Lung microvascular endothelial cell (primary cell): ENCODE measurements at regions not wholly inside any gene's neighbourhood (a gene's known extent, or its start where the extent isn't known, plus 50 kb on each side); places are given as distances from the start of the nearest gene placed in this dataset.

Experiments
- DNase-seq, 2 donors: peaks; one replicate each; pipeline versions ENCODE4 v3.0.0 to v3.0.0-alpha.2; 2010; ENCODE audit warnings: low read depth in 2 of 2

DNA sequence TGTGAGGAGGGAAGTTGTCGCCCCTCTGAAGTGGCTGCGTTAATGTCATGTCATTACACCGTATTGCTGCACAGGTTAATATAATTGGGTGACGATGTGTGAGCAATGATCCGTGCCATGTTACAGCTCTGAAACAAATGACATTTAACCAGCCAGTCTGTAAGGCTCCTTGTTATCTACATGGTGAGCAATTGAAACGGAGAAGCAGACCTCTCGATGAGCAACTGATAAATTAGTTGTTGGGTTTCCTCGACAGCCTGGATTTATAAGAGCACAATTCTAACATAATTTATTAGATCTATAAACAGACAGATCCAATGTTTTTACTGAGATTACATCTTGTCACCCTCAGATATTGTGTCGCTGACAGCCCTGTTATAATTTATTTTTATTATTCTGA lies 49.9 kb upstream of the MAFB start:
- no peak for DNase-seq

DNA sequence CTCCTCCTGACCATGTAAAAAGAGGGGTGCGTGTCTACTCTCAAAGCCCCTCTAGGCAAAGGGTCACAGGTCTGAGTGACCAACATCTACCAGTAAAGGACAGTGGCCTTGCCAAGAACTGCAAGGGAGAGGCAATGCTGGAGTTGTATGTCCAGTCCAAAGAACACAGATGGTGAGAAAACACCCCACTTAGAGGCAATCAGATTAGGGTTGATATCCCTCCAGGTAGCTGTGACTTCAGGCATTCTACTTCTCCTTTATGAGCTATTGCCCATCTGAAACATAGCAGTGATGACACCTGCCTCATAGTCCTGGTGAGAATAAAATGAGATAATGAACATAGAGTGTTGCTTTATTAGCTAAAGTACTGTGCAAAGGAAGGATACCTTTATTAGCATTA lies 50.8 kb upstream of the MAFB start:
- DNase-seq, result no peak

DNA sequence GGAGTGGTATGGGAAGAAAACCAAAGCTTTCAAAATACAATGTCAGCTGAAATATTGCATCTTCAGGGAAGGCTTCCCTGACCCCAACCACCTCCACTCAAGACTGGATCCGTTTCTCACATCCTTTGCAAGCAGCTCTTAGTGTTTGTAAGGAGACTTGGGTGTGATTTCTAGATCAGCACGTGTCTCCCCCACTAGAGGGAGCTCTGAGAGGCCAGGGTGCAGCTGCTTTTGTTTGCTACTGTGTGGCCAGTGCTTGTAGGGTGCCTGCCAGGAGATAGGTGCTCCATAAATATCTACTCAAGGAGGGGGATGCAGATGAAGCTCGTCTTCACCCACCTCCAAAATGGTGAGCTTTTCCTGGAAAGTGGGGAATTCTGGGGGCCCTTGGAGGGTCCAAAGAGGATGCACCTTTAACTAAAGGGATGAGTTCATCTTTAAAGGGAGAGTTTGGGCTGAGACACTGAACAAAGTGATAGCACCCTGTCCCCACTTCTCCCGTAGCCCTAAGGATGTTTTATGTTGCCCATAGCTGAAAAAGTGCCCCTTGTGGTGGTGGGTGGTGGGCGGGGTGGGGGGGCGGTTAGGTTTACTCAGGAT lies 52.6 kb upstream of the MAFB start:
- peak; percentile 51 to 65 for DNase-seq

DNA sequence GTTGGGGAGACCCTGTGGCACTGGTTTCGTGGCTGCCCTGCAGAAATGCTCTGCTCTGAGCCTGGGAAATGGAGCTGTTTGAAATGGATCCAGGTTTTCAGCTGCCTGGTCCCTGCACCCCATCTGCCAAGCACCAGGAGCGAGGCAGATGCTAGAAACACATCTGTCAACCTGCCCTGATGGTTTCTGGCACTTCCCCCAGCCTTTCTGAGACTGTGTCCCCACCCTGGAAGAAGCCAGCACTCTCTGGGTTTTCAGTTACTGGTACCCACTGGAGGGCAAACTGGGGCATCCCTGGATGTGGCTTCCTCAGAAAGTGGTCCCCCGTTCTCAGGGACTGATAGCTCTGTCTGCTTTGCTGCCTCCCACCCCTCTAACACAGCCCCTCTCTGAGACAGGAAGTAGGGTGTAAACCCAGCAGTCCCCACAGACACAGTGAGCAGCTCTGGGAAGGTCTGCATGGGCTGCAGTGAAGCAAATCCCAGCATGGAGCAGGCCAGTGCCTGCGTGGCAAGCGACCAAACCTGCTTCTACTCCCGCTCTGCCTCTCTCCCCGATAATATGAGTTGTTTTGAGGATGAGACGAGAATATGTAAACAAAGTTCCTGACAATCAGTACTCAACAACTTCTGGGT lies 54.2 kb upstream of the MAFB start:
- DNase-seq, result no peak

DNA sequence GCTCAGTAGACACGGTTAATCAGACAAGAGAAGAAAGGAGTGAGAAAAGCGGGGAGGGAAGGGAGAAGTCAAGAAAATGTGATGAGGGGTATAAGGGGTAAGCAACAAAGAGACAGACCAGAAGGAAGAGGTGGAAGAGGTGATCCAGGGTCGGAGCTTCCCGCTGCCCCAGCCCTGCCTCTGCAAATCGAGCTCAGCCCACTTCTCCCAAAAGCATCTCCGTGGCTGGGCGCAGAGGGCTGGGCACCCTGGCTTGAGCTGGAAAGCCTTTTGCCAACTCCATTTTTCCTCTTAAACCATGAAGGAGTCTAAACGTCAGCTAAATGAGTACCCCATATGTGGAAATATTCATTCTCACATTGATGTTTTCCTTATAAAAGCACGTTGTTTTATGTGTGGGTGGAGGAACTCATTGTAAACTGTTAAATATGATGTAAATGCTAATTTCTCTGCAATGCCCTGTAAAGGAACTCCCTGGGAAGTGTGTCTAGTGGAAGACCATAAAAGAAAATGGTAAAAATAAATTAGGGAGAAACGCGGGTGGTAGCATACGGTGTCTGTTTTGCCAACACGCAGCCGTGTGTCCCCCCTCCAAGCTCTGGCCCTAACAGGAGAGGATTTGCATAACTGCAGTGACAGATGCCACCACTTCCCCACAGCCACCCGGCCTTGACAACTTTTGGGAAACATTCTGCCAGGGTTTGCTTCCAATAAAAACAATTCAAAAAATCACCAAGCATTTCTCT lies 55.2 kb upstream of the MAFB start:
- no peak for DNase-seq

DNA sequence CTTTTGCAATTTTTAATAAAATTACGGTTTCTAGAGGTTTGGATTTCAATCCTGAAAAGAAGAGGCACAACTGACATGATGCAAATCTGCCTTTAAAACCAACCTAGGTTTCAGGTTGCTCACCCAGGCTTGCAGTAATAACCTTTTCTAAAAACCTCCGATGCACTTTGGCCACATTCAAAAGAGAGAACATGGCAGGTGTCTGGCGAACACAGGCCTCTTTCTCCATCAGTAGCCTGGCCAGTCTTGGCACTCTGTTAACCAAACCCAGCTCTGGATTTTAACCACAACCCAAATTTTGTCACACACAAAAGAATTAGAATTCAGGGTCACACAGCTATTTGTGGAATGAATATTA lies 55.8 kb upstream of the MAFB start:
- DNase-seq, result no peak

DNA sequence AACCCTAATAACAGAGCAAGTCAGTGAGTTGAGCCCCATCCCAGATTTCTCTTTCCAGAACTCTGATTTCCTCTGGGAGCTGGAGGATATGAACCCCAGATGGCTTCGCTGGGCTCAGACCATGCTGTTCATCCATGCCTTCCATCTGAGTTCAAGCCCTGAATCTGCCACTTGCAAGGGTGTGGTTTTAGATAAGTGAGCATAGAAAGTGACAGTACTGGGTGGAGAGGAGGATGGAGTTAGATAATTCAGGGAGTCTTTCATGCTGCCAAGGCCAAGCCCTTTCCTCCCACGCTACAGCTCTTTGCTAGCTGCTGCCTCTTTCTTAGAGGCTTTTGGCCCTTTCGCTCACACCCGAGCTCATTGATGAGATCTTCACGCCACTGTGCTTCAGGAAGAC lies 57.2 kb upstream of the MAFB start:
- DNase-seq, result no peak

DNA sequence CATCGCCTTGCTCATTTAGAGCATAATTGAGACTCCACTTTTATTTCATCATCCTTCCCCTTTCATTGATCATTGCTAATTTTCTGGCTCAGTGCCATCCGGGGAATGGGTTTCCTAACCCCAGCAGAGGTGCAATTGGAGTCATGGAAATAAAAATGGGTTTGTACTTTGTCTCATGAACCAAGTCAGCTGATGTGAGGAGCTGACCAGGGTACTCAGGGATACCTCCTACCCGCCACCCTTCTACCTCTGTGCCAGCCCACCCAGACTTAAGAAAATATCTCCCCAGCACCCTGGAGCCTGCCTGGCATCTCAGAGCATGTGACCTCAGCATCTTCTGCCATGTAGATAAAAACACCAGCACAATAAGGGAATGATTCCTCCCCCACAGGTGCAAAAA lies 59.1 kb upstream of the MAFB start:
- no peak for DNase-seq

DNA sequence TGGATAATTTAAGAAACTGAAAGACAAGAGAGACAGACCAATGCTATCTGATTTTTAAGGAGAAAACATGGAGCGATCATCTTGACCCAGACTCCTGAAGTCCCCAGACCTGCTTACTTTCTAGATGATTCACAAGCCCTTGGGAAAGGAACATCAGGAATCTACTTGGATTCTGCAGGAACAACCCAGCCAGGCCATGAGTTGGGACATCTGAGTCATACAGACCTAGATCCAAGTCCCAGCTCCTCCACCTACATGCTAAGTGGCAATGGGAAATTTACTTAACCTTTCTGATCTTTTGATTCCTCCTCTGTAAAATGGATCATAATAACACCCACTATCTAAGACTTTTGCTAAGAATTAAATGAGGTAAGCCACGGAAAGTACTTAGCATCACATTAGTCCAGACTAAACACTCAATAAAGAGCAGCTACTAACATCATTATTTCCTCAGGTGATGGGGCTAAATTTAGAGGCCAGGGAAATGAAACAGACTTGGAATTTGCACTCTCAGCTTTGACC lies 61.0 kb upstream of the MAFB start:
- peak in 1 of 2 donors; percentile 54 for DNase-seq

DNA sequence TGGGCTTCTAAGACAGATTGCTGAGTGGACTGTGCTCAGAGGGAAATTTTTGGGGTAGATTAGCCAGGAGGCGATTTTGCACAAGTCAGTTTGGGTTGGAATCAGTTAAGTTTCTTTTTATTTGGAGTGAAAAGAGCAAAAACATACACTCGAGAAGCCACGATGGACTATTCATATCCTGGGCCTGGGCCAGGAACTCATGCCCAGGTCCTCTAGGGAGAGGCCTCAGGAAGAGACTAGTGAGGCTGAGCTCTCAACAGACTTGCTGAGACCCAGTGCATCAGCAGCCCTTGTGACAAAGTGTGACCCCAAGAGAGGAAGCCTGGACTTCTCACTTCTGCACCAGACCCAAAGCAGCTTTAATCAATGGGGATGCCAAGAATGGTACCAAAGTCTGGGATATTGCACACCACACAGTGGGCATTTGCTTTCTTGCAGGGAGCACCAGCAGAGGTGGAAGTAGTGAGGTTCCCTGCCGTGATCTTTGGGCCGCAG lies 61.6 kb upstream of the MAFB start:
- DNase-seq, result no peak

DNA sequence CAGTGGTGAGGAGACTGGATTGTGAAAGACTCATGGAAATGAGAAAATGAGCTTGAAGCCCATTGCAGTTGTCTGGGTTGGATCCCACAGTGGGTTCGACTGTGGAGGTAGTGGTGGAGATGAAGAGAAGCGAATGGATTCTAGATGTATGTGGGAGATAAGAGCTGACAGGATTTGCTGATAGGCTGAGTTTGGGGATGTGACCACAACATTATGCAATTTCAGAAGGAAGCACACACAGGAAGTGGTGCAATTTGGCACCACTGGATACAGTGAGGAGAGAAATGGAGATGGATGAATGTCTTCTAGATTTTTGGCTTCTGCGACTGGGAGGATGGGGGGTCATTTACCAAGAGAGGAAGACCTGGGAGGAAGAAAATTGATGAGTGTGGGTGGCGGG lies 64.4 kb upstream of the MAFB start:
- no peak for DNase-seq

DNA sequence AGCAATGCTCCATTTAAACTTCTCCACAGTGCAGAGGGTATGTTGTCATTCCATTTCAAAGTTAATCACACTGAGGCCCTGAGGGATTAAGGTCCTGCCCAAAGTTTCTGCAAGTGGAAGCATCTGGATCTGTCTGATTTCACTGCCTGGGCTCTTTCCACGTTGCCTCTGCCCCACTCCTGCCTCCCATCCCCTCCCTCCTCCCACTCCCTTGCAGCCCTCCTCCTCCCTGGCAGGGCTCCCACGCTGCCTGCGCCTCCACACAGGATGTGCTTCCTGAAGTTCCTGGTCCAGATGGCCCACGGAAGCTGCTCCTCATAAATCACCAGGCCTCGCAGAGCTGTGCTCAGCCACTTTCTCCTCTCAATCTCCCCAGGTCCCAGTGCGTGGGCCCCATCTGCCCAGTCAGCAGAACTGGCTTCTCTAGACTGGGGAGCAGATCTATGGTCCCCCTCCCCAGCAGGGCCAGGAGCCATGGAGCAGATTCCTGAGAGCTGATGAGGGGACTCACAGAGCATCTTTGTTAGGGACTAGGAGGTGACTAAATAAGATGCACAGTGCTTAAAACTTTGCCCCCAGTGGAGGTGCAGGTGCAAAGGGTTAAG lies 65.4 kb upstream of the MAFB start:
- peak; percentile 10 to 85 for DNase-seq

DNA sequence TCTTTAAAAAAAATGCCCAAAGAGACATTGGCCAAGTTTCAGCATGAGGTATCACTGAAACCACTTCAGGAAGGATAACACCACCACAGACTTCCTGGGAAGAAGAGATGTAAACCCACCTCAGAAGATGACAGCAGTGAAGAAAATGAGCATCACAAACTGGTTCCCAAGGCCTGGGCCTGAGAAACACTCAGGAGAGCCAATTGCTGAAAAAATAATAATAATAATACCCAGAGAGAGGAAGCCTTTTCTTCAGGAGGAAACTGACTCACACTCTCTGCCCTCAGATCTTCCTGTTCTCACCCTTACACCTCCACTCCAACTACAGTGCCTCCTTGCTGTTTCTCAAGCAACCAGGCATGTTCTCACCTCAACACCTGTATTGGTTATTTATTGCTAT lies 68.1 kb upstream of the MAFB start:
- peak in 1 of 2 donors; percentile 83 for DNase-seq

DNA sequence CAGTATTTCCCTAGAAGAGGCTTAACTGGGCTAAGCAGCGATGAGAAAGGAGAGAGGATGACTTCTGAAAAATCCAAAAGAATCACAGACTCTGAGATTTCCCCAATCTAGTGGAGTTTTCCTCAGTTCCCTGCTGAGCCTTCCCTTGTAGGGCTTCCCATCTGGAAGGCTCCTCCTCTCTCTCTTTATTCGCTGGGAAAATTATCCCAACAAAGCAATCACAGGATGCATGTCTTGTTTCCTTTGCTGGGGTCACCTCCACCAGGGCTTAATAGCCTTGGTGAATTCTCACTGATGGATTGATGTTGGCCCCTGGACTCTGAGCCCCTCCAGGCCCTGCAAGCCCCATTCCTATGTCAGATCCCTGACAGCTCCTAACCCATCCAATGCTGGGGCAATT lies 69.8 kb upstream of the MAFB start:
- no peak for DNase-seq

DNA sequence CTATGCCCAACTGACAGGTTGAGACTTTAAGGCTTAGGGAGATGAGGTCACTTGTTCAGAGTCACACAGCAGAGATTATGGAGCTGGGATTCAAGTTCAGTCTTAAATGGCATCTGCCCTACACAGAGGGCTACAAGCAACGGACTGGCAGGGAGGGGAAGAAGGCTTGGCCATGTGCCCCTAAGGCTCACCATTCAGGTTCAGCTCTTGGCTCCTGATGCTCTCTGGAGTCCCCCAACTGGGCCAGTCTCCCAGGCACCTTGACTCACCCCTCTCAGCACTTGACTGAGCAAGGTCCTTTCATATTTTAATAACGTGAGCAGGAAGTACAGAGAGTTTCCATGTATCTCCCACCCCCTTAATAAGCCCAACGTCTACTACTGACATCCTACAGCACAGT lies 71.4 kb upstream of the MAFB start:
- DNase-seq, result no peak

DNA sequence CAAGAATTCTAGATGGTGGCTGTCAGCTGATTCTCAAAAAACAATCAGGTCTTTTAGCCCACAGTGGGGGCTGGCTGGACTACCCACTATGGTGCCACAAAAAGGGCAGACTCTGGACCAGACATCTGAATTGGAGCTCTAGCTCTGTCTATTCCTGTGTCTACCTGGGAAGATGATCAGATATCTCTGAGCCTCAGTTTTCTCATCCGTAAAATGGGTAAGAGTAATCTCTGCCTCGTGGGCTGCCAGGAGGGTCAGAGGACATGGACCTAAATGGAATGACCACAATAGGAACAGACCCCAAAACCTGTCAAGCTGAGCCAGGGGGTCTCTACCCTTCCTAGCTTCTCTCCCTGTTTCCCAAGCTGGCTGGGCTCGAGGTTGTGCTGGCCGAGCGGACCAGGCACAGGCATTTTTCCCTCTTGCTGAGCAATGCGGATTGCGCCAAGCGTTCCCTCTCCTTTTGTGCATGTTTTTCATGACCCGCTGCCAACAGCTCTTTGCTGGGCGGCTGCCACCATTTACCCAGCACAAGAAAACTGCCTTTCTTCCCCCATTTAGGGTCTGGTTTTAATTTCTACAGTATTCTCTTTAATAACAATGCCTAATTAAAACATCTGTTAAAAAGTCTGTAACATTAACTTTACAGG lies 74.7 kb upstream of the MAFB start:
- peak in 1 of 2 donors; percentile 41 for DNase-seq

DNA sequence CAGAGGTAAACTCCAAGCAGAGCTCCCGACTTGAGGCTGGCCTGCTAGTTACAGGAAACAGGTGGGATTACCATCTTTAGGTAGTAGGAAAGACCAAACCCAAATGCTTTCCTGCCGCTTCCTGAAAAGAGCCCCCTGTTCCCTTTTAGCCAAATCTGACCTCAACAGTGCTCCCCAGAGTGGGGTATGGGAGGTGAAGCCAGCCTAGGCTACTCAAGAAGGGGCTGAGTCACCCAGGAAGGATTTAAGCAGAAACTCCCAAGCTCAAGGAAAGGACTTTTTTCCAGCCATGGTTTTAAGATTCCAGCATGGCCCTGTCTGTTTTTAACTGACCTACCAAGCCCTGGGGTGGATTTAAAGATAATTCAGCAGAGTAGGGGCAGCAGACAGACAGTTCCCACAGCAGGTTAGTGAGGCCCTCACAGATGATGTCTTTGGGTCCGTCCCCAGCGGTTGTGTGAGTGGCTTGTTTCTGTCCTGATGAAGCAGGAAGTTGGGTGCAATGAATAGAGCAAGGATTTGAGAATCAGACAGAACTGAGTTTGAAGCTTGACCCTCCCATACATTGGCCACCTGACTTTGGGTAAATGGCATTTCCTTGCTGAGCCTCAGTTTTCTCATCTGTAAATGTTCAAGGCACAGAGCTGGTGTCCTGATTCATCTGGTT lies 76.9 kb upstream of the MAFB start:
- peak in 1 of 2 donors; percentile 6 for DNase-seq

DNA sequence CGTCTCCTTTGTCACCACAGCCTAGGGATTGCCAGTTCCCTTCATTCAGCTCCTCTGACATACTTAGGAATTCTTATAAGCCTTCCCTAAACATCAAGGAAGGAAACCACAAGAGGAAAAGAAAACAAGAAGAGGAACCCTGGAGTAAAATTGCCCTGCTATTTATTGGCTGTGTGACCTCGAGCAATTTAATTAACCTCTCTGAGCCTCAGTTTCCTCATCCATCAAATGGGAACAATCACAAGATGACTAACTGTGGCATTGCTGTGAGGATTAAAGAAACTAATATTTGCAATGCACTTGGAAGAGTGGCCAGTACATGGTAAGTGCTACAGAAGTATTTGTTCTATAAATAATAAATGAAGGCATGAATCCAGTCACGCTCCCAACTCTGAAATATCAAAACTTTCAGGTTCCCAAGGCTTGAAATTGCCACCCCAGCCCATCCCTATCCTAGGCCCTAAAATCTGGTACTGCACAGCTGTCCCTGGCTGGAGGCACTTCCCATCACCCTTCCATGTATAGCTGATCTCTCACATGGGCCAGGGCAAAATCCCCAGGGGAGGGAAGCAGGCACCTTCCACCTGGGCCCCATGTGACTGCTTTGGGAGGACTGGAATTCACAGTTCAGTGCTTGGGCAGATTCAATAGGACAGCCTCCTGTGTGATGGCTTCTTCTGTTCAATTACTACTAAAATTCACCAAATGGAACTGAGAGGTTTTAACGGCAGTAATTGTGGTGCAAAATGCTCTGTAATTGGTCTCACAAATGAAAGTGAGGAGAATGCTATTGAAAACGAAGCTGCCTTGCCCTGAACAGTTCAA lies 78.0 kb upstream of the MAFB start:
- no peak for DNase-seq

DNA sequence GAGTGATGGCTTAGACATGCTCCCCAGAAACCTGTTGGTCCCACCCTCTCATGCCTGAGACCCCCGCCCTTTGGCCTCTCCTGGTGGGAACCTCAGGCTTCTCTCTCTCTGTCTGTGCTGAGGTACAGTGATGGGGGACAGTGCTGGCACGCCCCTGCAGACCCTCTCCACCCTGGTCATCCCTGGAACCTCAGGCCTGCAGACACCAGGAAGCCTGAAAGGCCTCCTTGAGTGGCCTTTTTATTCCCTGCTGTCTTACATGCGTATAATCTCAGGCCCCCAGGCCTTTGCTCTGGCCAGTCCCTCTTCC lies 78.5 kb upstream of the MAFB start:
- no peak for DNase-seq

DNA sequence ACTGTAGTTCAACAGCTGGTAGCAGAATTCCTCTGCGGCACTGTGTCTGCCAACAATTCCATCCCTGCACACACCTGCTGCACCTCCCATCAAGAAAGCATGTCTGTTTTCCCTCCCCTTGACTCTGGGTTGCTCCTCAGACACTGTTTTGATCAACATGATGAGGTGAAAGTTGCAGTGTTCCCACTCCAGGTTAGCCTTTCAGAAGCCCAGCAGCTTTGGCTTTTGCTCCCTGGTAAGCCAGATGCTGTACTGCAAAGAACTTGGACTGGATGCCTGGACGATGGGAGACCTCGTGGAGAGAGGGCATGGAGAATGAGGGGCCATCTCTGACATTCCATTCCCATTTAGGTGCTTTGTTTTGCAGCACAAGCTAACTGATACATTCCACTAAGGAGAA lies 79.1 kb upstream of the MAFB start:
- no peak for DNase-seq
